H9 (cell line): ENCODE measurements at regions not wholly inside any gene's neighbourhood (a gene's known extent, or its start where the extent isn't known, plus 50 kb on each side); places are given as distances from the start of the nearest gene placed in this dataset.

ENCODE experiments used
- DNase-seq: peaks from one replicate; pipeline ENCODE4 v3.0.0-alpha.2; 2017
- H2AFZ ChIP-seq: one replicate; pipeline ENCODE4 v1.6.1; 2013; ENCODE audit warnings: mild to moderate bottlenecking, low read length, control low read depth, moderate library complexity
- H2AK5ac ChIP-seq: 2 replicates; pipeline ENCODE4 v1.6.1; 2013; ENCODE audit warnings: low read length, control low read depth, mixed read lengths; ENCODE audit not compliant: insufficient read length
- H2BK120ac ChIP-seq: one replicate; pipeline ENCODE4 v1.6.1; 2013; ENCODE audit warnings: low read depth, mild to moderate bottlenecking, low read length, control low read depth, inconsistent platforms; ENCODE audit not compliant: poor library complexity, severe bottlenecking
- H2BK12ac ChIP-seq: 2 replicates; pipeline ENCODE4 v1.6.1; 2013; ENCODE audit warnings: low read length, control low read depth, mixed read lengths, low read depth; ENCODE audit not compliant: insufficient read length
- H2BK15ac ChIP-seq: 2 replicates; pipeline ENCODE4 v1.6.1; 2013; ENCODE audit warnings: low read depth, low read length, control low read depth
- H2BK20ac ChIP-seq: one replicate; pipeline ENCODE4 v1.6.1; 2013; ENCODE audit warnings: low read depth, mild to moderate bottlenecking, low read length, control low read depth, inconsistent platforms; ENCODE audit not compliant: poor library complexity, severe bottlenecking
- H2BK5ac ChIP-seq: 2 replicates; pipeline ENCODE4 v1.6.1; 2013; ENCODE audit warnings: low read length, control low read depth, mixed read lengths; ENCODE audit not compliant: insufficient read length
- H3K14ac ChIP-seq: 2 replicates; pipeline ENCODE4 v1.6.1; 2013; ENCODE audit warnings: low read length, control low read depth; ENCODE audit not compliant: insufficient read depth
- H3K18ac ChIP-seq: 2 replicates; pipeline ENCODE4 v1.6.1; 2013; ENCODE audit warnings: low read depth, mild to moderate bottlenecking, mixed read lengths, low read length, control low read depth; ENCODE audit not compliant: insufficient read length
- H3K23ac ChIP-seq: 2 replicates; pipeline ENCODE4 v1.6.1; 2013; ENCODE audit warnings: low read length, control low read depth, mixed read lengths, low read depth; ENCODE audit not compliant: insufficient read length
- H3K23me2 ChIP-seq: 2 replicates; pipeline ENCODE4 v1.6.1; 2013; ENCODE audit warnings: low read depth, mild to moderate bottlenecking, mixed read lengths, low read length, control low read depth; ENCODE audit not compliant: insufficient read length, poor library complexity, severe bottlenecking
- H3K27ac ChIP-seq: 2 replicates; pipeline ENCODE4 v1.5.1; 2013; ENCODE audit warnings: low read length, control low read depth, mixed read lengths, low read depth; ENCODE audit not compliant: insufficient read length
- H3K27me3 ChIP-seq: 2 replicates; pipeline ENCODE4 v1.6.1; 2013; ENCODE audit warnings: low read length, control low read depth, inconsistent platforms; ENCODE audit not compliant: insufficient read depth
- H3K4ac ChIP-seq: 2 replicates; pipeline ENCODE4 v1.6.1; 2013; ENCODE audit warnings: low read depth, mild to moderate bottlenecking, control low read depth, inconsistent platforms, low read length, moderate library complexity
- H3K4me1 ChIP-seq: 2 replicates; pipeline ENCODE4 v1.6.1; 2013; ENCODE audit warnings: low read length, control low read depth, inconsistent platforms; ENCODE audit not compliant: insufficient read depth
- H3K4me2 ChIP-seq: 2 replicates; pipeline ENCODE4 v1.6.1; 2013; ENCODE audit warnings: low read length, control low read depth, mixed read lengths; ENCODE audit not compliant: insufficient read length, insufficient read depth
- H3K56ac ChIP-seq: 2 replicates; pipeline ENCODE4 v1.6.1; 2013; ENCODE audit warnings: low read depth, mild to moderate bottlenecking, mixed read lengths, low read length, control low read depth; ENCODE audit not compliant: insufficient read length
- H3K79me1 ChIP-seq: 2 replicates; pipeline ENCODE4 v1.6.1; 2013; ENCODE audit warnings: low read depth, mild to moderate bottlenecking, moderate library complexity, low read length, control low read depth, inconsistent platforms; ENCODE audit not compliant: insufficient read depth, poor library complexity, severe bottlenecking
- H3K79me2 ChIP-seq: 2 replicates; pipeline ENCODE4 v1.6.1; 2013; ENCODE audit warnings: low read length, control low read depth, inconsistent platforms; ENCODE audit not compliant: insufficient read depth
- H3K9ac ChIP-seq: 2 replicates; pipeline ENCODE4 v1.6.1; 2013; ENCODE audit warnings: low read length, control low read depth, mixed read lengths; ENCODE audit not compliant: insufficient read length; ENCODE audit errors: extremely low read depth
- H3K9me3 ChIP-seq: one replicate; pipeline ENCODE4 v1.6.1; 2013; ENCODE audit warnings: low read depth, low read length, inconsistent platforms; ENCODE audit not compliant: control insufficient read depth
- H3T11ph ChIP-seq: one replicate; pipeline ENCODE4 v1.6.1; 2013; ENCODE audit warnings: mild to moderate bottlenecking, low read length, control low read depth, inconsistent platforms
- H4K20me1 ChIP-seq: one replicate; pipeline ENCODE4 v1.6.1; 2013; ENCODE audit not compliant: control insufficient read depth, insufficient read length, insufficient read depth
- H4K5ac ChIP-seq: 2 replicates; pipeline ENCODE4 v1.6.1; 2013; ENCODE audit warnings: low read depth, mild to moderate bottlenecking, mixed read lengths, low read length, control low read depth; ENCODE audit not compliant: insufficient read length
- H4K8ac ChIP-seq: replicated peaks from 2 replicates; pipeline ENCODE4 v1.6.1; 2013; ENCODE audit warnings: low read length, control low read depth, mixed read lengths, low read depth; ENCODE audit not compliant: insufficient read length
- H4K91ac ChIP-seq: 2 replicates; pipeline ENCODE4 v1.6.1; 2013; ENCODE audit warnings: low read depth, mild to moderate bottlenecking, moderate library complexity, mixed read lengths, low read length, control low read depth; ENCODE audit not compliant: insufficient read length
- H3K27ac Mint-ChIP-seq, 3 experiments: 2 replicates in 2 of 3; 3 replicates in 1 of 3; pipeline ENCODE4 v1.8.0; 2020 to 2021; ENCODE audit warnings: mixed read lengths in 3 of 3, mild to moderate bottlenecking in 1 of 3, moderate library complexity in 1 of 3
- H3K27me3 Mint-ChIP-seq: 2 replicates; pipeline ENCODE4 v1.8.0; 2021; ENCODE audit warnings: low read depth, mild to moderate bottlenecking, moderate library complexity, mixed read lengths
- H3K36me3 Mint-ChIP-seq, 3 experiments: 2 replicates in 2 of 3; 3 replicates in 1 of 3; pipeline ENCODE4 v1.8.0; 2020 to 2021; ENCODE audit warnings: low read depth in 3 of 3, mixed read lengths in 3 of 3; ENCODE audit not compliant: insufficient read depth in 1 of 3
- H3K4me1 Mint-ChIP-seq, 2 experiments: 2 replicates each; pipeline ENCODE4 v1.8.0; 2020; ENCODE audit warnings: mixed read lengths in 2 of 2
- H3K4me3 Mint-ChIP-seq, 2 experiments: 2 replicates in 1 of 2; 3 replicates in 1 of 2; pipeline ENCODE4 v1.8.0; 2020 to 2021; ENCODE audit warnings: mild to moderate bottlenecking in 2 of 2, mixed read lengths in 2 of 2, moderate library complexity in 1 of 2
- H3K9me3 Mint-ChIP-seq, 2 experiments: 2 replicates in 1 of 2; 3 replicates in 1 of 2; pipeline ENCODE4 v1.8.0; 2020; ENCODE audit warnings: mild to moderate bottlenecking in 2 of 2, mixed read lengths in 2 of 2, moderate library complexity in 1 of 2
- WGBS: extraction: QIAGEN DNeasy Blood & Tissue Kit; methylation state at CpG from one replicate; pipeline ENCODE4 v1.1.7; 2013; ENCODE audit warnings: missing lambda C conversion rate, low lambda C conversion rate, mixed read lengths; ENCODE audit not compliant: insufficient read length; ENCODE audit errors: extremely low coverage; 5-methylcytosine and 5-hydroxymethylcytosine counted together
- TF ChIP-seq, protein P1 (sequence below): fragments of 200-600 bp; sonication (generic); conservative IDR thresholded peaks from 3 replicates; pipeline ENCODE4 v1.8.0; 2021; ENCODE audit warnings: antibody characterized with exemption, mild to moderate bottlenecking

DNA sequence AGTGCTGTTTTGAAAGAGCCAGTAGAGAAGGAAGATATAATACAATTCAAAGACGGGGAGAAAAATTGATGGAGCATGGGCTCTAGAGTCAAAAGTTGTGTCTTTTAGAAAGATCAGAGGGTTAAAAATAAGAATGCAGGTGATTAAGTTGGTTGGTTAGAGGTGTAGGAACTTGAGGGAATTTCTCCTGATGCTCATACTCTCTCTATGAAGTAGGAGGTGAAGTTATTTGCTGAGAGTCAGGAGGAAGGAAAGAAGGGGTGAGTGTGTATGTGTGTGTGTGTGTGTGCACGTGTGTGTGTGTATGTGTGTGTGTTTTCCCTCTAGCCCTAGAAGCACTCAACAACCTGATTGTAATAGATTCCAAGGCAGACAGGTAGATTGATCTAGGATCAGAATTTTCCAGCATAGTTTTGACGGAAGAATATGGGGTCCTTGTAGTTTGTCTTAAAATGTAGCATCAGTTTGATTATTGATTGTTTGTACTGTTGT is 88.3 kb upstream of the MACF1 start:
- H3K4me3 Mint-ChIP-seq: no peak overlapping the region
- Histone ChIP-seq H4K5ac (no peak overlapping the region), H2BK120ac (no peak overlapping the region), H2BK12ac (no peak overlapping the region), H3K4me2 (no peak overlapping the region), H3K23ac (no peak overlapping the region), H3K23me2 (no peaks in the 10 kb centered on the region), H4K8ac (no peak overlapping the region), H3K9me3 (no peaks in the 10 kb centered on the region), H2AK5ac (no peak overlapping the region), H2BK15ac (no peak overlapping the region), H4K20me1 (no peaks in the 10 kb centered on the region), H3K27ac (no peak overlapping the region), H3K56ac (no peak overlapping the region), H3K79me1 (peaks cover 11% of the 10 kb centered on the region), H2BK5ac (no peak overlapping the region), H3K4ac (no peak overlapping the region), H3K27me3 (no peaks in the 10 kb centered on the region), H3K79me2 (peaks cover 57% of the 10 kb centered on the region), H3K4me1 (peaks cover 9% of the 10 kb centered on the region; the same call in 1 of the 2 replicates), H2BK20ac (no peak overlapping the region), H3T11ph (no peak overlapping the region), H3K18ac (no peak overlapping the region), H3K14ac (no peak overlapping the region), H4K91ac (no peak overlapping the region), H3K9ac (no peak overlapping the region), H2AFZ (no peak overlapping the region)
- DNase-seq: no peak
- H3K36me3 Mint-ChIP-seq: peaks cover 6 to 18% (median 10%) of the 10 kb centered on the region in 3 experiments; a peak in 6 of 7 replicates
- H3K27me3 Mint-ChIP-seq: no peaks in the 10 kb centered on the region
- no CpG with 5 or more reads among the region's 3 CpGs for WGBS
- peaks cover 12 to 15% of the 10 kb centered on the region in 2 experiments for H3K4me1 Mint-ChIP-seq
- TF ChIP-seq, protein P1, sequence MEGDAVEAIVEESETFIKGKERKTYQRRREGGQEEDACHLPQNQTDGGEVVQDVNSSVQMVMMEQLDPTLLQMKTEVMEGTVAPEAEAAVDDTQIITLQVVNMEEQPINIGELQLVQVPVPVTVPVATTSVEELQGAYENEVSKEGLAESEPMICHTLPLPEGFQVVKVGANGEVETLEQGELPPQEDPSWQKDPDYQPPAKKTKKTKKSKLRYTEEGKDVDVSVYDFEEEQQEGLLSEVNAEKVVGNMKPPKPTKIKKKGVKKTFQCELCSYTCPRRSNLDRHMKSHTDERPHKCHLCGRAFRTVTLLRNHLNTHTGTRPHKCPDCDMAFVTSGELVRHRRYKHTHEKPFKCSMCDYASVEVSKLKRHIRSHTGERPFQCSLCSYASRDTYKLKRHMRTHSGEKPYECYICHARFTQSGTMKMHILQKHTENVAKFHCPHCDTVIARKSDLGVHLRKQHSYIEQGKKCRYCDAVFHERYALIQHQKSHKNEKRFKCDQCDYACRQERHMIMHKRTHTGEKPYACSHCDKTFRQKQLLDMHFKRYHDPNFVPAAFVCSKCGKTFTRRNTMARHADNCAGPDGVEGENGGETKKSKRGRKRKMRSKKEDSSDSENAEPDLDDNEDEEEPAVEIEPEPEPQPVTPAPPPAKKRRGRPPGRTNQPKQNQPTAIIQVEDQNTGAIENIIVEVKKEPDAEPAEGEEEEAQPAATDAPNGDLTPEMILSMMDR: no peak
- no peaks in the 10 kb centered on the region for H3K9me3 Mint-ChIP-seq
- H3K27ac Mint-ChIP-seq: no peak overlapping the region
